ENCODE measurements at regions not wholly inside any gene's neighbourhood (a gene's known extent, or its start where the extent isn't known, plus 50 kb on each side); places are given as distances from the start of the nearest gene placed in this dataset.

DNA sequence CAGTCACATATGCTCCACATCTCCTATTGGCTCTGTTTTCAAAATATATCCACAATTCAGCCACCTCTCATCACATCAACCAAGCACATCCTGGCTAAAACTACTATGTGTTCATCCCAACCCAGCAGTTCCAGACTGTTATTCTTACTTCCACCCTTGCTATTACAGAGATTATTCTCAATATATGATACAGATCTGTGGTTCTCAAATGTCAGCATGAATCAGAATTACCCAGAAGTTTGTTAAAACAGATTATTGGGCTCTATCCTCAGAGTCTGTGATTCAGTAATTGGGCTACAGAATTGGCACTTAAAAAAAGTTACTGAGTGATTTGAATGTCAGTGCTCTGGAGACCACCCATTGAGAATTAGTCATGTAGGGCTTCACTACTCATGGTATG is 78.8 kb upstream of the IZUMO3 start:
- no peak overlapping the region for H4K91ac ChIP-seq (ENCODE audit: insufficient read depth, low read depth, low read length)
- H3K36me3 ChIP-seq (ENCODE audit: control insufficient read depth, insufficient read depth, low read length): no peaks in the 10 kb centered on the region
- dilution Hi-C loops (cut with HindIII; ENCODE audit: low sequenced_read_pairs, unreplicated experiment) (no loop called here), intact Hi-C loops (cut with micrococcal nuclease) (no loop called here), in situ Hi-C loops (cut with MboI; ENCODE audit: low sequenced_read_pairs) (no loop called here)
- H2BK5ac ChIP-seq (ENCODE audit: low read depth, low read length, poor library complexity, severe bottlenecking): no peak overlapping the region
- no peaks in the 10 kb centered on the region; the same call in 1 of the 2 replicates for H3K9me3 ChIP-seq (ENCODE audit: control insufficient read depth, insufficient read depth, low read length)
- no peak overlapping the region for H4K8ac ChIP-seq (ENCODE audit: low read depth in 2 of 2, low read length in 2 of 2)
- no peaks in the 10 kb centered on the region for H3K4me1 ChIP-seq (ENCODE audit: control insufficient read depth, insufficient read depth, low read length)
- no peaks in the 10 kb centered on the region for H3K27me3 ChIP-seq (ENCODE audit: control insufficient read depth, insufficient read depth, low read length)
- H3K4ac ChIP-seq (ENCODE audit: low read depth, low read length): no peak overlapping the region
- ChIA-PET POLR2A (ENCODE audit: unreplicated experiment) (no interaction called here), CTCF (no interaction called here)
- H2BK120ac ChIP-seq (ENCODE audit: low read depth, low read length): no peak overlapping the region
- H4K20me1 ChIP-seq (ENCODE audit: insufficient read depth, low read length): no peaks in the 10 kb centered on the region
- no peak overlapping the region for H3K14ac ChIP-seq (replicated peaks; ENCODE audit: low read depth, low read length)
- no peak overlapping the region for H2AK5ac ChIP-seq (ENCODE audit: low read depth, low read length)
- no peak overlapping the region for H4K5ac ChIP-seq (ENCODE audit: low read depth, low read length)
- H2BK15ac ChIP-seq (ENCODE audit: low read depth, low read length): no peak overlapping the region
- no peak overlapping the region for H2AFZ ChIP-seq (replicated peaks; ENCODE audit: low read length, poor library complexity)
- H3K4me2 ChIP-seq (ENCODE audit: low read depth, low read length): no peak overlapping the region
- no peak overlapping the region for H2AK9ac ChIP-seq (replicated peaks; ENCODE audit: low read depth, low read length, poor library complexity)
- no peak for DNase-seq
- H3K27ac ChIP-seq (ENCODE audit: insufficient read depth, low read length): no peak overlapping the region
- H2BK20ac ChIP-seq (ENCODE audit: low read depth, low read length): no peak overlapping the region
- no peak overlapping the region for H3K9ac ChIP-seq (ENCODE audit: low read depth, low read length)
- no peak overlapping the region for H3K4me3 ChIP-seq (ENCODE audit: insufficient read depth, low read depth, low read length)
- no peaks in the 10 kb centered on the region for H3K9me1 ChIP-seq (ENCODE audit: insufficient read depth, low read length)
- H3K18ac ChIP-seq (ENCODE audit: low read depth, low read length): no peak overlapping the region
- no peak for TF ChIP-seq CHD1 (IDR thresholded peaks at IDR 0.05; ENCODE audit: low read depth, low read length)
- TF ChIP-seq RCOR1 (IDR thresholded peaks at IDR 0.05; ENCODE audit: insufficient replicate concordance, low read length): no peak
- no peak for TF ChIP-seq SMC3 (IDR thresholded peaks at IDR 0.05; ENCODE audit: low read depth, low read length)
- TF ChIP-seq, protein P1, sequence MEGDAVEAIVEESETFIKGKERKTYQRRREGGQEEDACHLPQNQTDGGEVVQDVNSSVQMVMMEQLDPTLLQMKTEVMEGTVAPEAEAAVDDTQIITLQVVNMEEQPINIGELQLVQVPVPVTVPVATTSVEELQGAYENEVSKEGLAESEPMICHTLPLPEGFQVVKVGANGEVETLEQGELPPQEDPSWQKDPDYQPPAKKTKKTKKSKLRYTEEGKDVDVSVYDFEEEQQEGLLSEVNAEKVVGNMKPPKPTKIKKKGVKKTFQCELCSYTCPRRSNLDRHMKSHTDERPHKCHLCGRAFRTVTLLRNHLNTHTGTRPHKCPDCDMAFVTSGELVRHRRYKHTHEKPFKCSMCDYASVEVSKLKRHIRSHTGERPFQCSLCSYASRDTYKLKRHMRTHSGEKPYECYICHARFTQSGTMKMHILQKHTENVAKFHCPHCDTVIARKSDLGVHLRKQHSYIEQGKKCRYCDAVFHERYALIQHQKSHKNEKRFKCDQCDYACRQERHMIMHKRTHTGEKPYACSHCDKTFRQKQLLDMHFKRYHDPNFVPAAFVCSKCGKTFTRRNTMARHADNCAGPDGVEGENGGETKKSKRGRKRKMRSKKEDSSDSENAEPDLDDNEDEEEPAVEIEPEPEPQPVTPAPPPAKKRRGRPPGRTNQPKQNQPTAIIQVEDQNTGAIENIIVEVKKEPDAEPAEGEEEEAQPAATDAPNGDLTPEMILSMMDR (conservative IDR thresholded peaks at IDR 0.05; ENCODE audit: low read depth, low read length): no peak
- TF ChIP-seq NFE2L2 (IDR thresholded peaks at IDR 0.05; ENCODE audit: low read depth, low read length): no peak
- no peak for TF ChIP-seq CEBPB (IDR thresholded peaks at IDR 0.05; ENCODE audit: low read depth, low read length)
- TF ChIP-seq MAFK (IDR thresholded peaks at IDR 0.05; ENCODE audit: low read depth, low read length): no peak
- TF ChIP-seq BHLHE40 (IDR thresholded peaks at IDR 0.05; ENCODE audit: low read depth, low read length): no peak
- no peak for TF ChIP-seq MXI1 (IDR thresholded peaks at IDR 0.05; ENCODE audit: borderline replicate concordance, low read depth, low read length)
- TF ChIP-seq FOS (IDR thresholded peaks at IDR 0.05; ENCODE audit: low read depth, low read length): no peak
- no peak for TF ChIP-seq RFX5 (IDR thresholded peaks at IDR 0.05; ENCODE audit: low read depth, low read length)
- no peak for TF ChIP-seq MAZ (IDR thresholded peaks at IDR 0.05; ENCODE audit: borderline replicate concordance, low read depth, low read length)
- TF ChIP-seq, protein P2, sequence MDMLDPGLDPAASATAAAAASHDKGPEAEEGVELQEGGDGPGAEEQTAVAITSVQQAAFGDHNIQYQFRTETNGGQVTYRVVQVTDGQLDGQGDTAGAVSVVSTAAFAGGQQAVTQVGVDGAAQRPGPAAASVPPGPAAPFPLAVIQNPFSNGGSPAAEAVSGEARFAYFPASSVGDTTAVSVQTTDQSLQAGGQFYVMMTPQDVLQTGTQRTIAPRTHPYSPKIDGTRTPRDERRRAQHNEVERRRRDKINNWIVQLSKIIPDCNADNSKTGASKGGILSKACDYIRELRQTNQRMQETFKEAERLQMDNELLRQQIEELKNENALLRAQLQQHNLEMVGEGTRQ (IDR thresholded peaks at IDR 0.05; ENCODE audit: low read depth, low read length): no peak
- TF ChIP-seq, protein P3, sequence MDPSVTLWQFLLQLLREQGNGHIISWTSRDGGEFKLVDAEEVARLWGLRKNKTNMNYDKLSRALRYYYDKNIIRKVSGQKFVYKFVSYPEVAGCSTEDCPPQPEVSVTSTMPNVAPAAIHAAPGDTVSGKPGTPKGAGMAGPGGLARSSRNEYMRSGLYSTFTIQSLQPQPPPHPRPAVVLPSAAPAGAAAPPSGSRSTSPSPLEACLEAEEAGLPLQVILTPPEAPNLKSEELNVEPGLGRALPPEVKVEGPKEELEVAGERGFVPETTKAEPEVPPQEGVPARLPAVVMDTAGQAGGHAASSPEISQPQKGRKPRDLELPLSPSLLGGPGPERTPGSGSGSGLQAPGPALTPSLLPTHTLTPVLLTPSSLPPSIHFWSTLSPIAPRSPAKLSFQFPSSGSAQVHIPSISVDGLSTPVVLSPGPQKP (IDR thresholded peaks at IDR 0.05; ENCODE audit: borderline replicate concordance, low read depth, low read length): no peak
- no peak for TF ChIP-seq RAD21 (IDR thresholded peaks at IDR 0.05; ENCODE audit: low read length)
- no peak for TF ChIP-seq POLR2A (IDR thresholded peaks at IDR 0.05; ENCODE audit: low read depth, low read length)
- no peaks in the 10 kb centered on the region for H3K79me1 ChIP-seq (ENCODE audit: low read depth in 1 of 2, low read length in 2 of 2)
- no peak for ATAC-seq (ENCODE audit: low read depth)
- H3K56ac ChIP-seq (ENCODE audit: extremely low read depth, insufficient read depth, low read length): no peak overlapping the region
- no peak overlapping the region for H3K23ac ChIP-seq (ENCODE audit: low read depth, low read length)
- BruUV-seq (replicated peaks): no TSS peak

All from IMR-90 (cell line).